Left ventricle myocardium inferior (tissue), 1 donor: ENCODE measurements at regions not wholly inside any gene's neighbourhood (a gene's known extent, or its start where the extent isn't known, plus 50 kb on each side); places are given as distances from the start of the nearest gene placed in this dataset.
"Not testable (repeated sequence)": the region's sequence is repeated elsewhere in the genome, so short reads cannot be mapped to it uniquely, and the experiment has no call there.

Experiments
- DNase-seq: peaks from one replicate; pipeline ENCODE4 v3.0.0-alpha.2; 2020
- H3K27ac ChIP-seq: fragments of 200-600 bp; replicated peaks from 2 replicates; pipeline ENCODE4 v1.8.0; 2021
- H3K27me3 ChIP-seq: fragments of 200-600 bp; 2 replicates; pipeline ENCODE4 v1.8.0; 2021; ENCODE audit warnings: low read depth
- H3K36me3 ChIP-seq: fragments of 200-600 bp; 2 replicates; pipeline ENCODE4 v1.8.0; 2021
- H3K4me1 ChIP-seq: fragments of 200-600 bp; 2 replicates; pipeline ENCODE4 v1.8.0; 2021
- H3K4me3 ChIP-seq: fragments of 200-600 bp; 2 replicates; pipeline ENCODE4 v1.8.0; 2021; ENCODE audit warnings: mild to moderate bottlenecking, moderate library complexity
- H3K9me3 ChIP-seq: fragments of 200-600 bp; replicated peaks from 2 replicates; pipeline ENCODE4 v1.8.0; 2021
- CTCF ChIP-seq: fragments of 200-600 bp; IDR thresholded peaks from 2 replicates; pipeline ENCODE4 v1.8.0; 2021; ENCODE audit warnings: antibody characterized with exemption, mild to moderate bottlenecking, borderline replicate concordance
- intact Hi-C: fragments of 100-400 bp; cut with micrococcal nuclease; formaldehyde crosslinking; loops from one replicate; pipeline ENCODE4 v1.11.0; 2022
- donor health status: DM: no; HTN: yes; CAD: no; lungs with severe emphysema.

- no peak for DNase-seq
- TF ChIP-seq CTCF: no peak
- Histone ChIP-seq H3K4me1 (no peaks in the 10 kb centered on the region), H3K27me3 (no peaks in the 10 kb centered on the region), H3K36me3 (no peaks in the 10 kb centered on the region), H3K9me3 (peaks cover 17% of the 10 kb centered on the region), H3K27ac (no peak overlapping the region), H3K4me3 (no peak overlapping the region)
- intact Hi-C loops: no loop called here
These were observed 306.9 kb upstream of the GLI3 start for GRCh38 chr7:42543953-42544352.

- DNase-seq, intact Hi-C loops, H3K27ac ChIP-seq, H3K27me3 ChIP-seq, H3K4me1 ChIP-seq, H3K36me3 ChIP-seq, H3K4me3 ChIP-seq: not testable (repeated sequence)
- peaks cover 17% of the 10 kb centered on the region for H3K9me3 ChIP-seq
These were observed 305.4 kb upstream of the GLI3 start for GRCh38 chr7:42542446-42542845.

GRCh38 chr7:42534441-42534840 lies 297.4 kb upstream of the GLI3 start:
- no peak overlapping the region for H3K27ac ChIP-seq

GRCh38 chr7:42527004-42527403 lies 290.0 kb upstream of the GLI3 start:
- no peak overlapping the region for H3K27ac ChIP-seq
- no peak for TF ChIP-seq CTCF
- no peaks in the 10 kb centered on the region for H3K36me3 ChIP-seq
- no peaks in the 10 kb centered on the region for H3K4me1 ChIP-seq
- H3K27me3 ChIP-seq: peaks cover 15% of the 10 kb centered on the region
- no peak for DNase-seq
- H3K9me3 ChIP-seq: peaks cover 43% of the 10 kb centered on the region
- H3K4me3 ChIP-seq: no peak overlapping the region
- intact Hi-C loops: no loop called here

More at GRCh38 chr7:42534441-42534840, 297.4 kb upstream of the GLI3 start:
- no peak for DNase-seq
- Histone ChIP-seq H3K4me3 (no peak overlapping the region), H3K36me3 (no peaks in the 10 kb centered on the region), H3K4me1 (no peaks in the 10 kb centered on the region), H3K9me3 (peaks cover 51% of the 10 kb centered on the region), H3K27me3 (no peaks in the 10 kb centered on the region)
- intact Hi-C loops: no loop called here
- no peak for TF ChIP-seq CTCF

- no peak for DNase-seq
- intact Hi-C loops: no loop called here
- Histone ChIP-seq H3K36me3 (no peaks in the 10 kb centered on the region), H3K4me1 (no peaks in the 10 kb centered on the region), H3K27ac (no peak overlapping the region), H3K27me3 (peaks cover 8% of the 10 kb centered on the region), H3K9me3 (peaks cover 19% of the 10 kb centered on the region), H3K4me3 (no peak overlapping the region)
- no peak for TF ChIP-seq CTCF
These were observed 285.4 kb upstream of the GLI3 start for GRCh38 chr7:42522227-42522991.

- no peaks in the 10 kb centered on the region for H3K27me3 ChIP-seq
- H3K36me3 ChIP-seq: no peaks in the 10 kb centered on the region
- H3K4me3 ChIP-seq: no peak overlapping the region
- intact Hi-C loops: no loop called here
- H3K27ac ChIP-seq: no peak overlapping the region
- DNase-seq: no peak
- no peak for TF ChIP-seq CTCF
- no peaks in the 10 kb centered on the region for H3K4me1 ChIP-seq
- H3K9me3 ChIP-seq: peaks cover 19% of the 10 kb centered on the region
These were observed 274.0 kb upstream of the GLI3 start for GRCh38 chr7:42511027-42511426.
